GM18517 (cell line): ENCODE measurements at regions not wholly inside any gene's neighbourhood (a gene's known extent, or its start where the extent isn't known, plus 50 kb on each side); places are given as distances from the start of the nearest gene placed in this dataset.
"Not testable (repeated sequence)": the region's sequence is repeated elsewhere in the genome, so short reads cannot be mapped to it uniquely, and the experiment has no call there.

Source experiments
- ATAC-seq: cut with Tn5 transposase; IDR thresholded peaks from one replicate; pipeline ENCODE4 v1.9.1; 2021; ENCODE audit warnings: mild to moderate bottlenecking, moderate library complexity; ENCODE audit not compliant: unreplicated experiment

GRCh38 chr10:117492504-117492903, 50.0 kb upstream of the EMX2 start:
- no peak for ATAC-seq

- ATAC-seq: no peak
These were observed 54.5 kb upstream of the EMX2 start for GRCh38 chr10:117488004-117488403.

GRCh38 chr10:117486606-117487005, 55.9 kb upstream of the EMX2 start:
- no peak for ATAC-seq

- no peak for ATAC-seq
These were observed 59.4 kb upstream of the EMX2 start for GRCh38 chr10:117483056-117483590.

- not testable (repeated sequence) for ATAC-seq
These were observed 61.5 kb upstream of the EMX2 start for GRCh38 chr10:117481011-117481410.

DNA sequence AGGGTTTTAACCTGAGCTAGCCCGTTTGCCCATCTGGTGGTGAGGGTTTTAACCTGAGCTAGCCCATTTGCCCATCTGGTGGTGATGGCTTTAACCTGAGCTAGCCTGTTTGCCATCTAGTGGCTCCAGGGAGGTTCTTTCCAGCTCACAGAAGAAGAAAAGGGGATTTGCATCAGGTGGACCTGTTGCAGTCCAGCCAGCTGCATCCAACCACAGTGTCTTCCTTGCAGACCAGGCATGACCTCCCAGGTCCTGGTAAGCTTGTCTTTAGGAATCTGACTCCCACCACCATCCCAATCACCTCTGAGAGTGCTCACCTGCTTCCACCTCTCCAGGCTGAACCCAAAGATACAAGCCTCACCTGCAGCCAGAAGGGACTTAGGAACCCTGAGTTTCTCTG, 62.4 kb upstream of the EMX2 start:
- no peak for ATAC-seq

GRCh38 chr10:117477961-117478670, 64.4 kb upstream of the EMX2 start:
- ATAC-seq: no peak

DNA sequence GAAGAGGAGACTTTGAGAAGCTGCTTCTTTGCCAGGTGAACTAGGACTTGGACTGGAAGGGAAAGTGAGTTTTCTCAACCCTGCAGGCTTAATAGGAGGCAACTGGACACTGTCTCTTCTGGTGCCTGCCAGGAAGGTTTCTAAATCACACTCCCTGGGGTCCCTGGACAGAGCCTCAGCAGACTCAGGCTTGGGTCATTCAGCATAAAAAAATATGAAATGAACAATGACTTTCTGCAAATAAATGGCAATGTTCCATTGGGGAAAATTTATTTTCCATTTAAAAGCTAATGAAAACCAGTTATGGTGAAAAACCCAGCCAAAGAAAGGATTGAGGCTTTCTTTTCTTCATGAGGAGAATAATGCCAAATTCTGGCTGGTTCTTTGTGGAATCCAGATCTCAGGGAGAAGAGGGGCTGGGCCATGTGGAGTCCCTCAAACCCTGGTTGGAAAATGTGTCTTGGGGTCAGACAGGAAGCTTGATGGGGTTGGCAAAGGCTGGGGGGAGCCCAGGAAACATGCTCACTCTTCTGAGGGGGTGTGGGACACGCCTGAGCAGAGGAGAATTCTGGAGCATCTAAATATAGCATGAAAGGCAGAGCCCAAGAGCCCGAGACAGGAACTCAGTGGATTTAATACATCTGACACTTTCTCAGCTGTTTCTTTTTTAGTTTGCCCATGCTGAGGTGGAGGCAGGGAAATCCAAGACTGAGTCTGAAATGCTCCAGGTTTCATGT, 65.2 kb upstream of the EMX2 start:
- no peak for ATAC-seq

- ATAC-seq: no peak
These were observed 65.8 kb upstream of the EMX2 start for GRCh38 chr10:117476716-117477115.

- ATAC-seq: no peak
These were observed 66.3 kb upstream of the EMX2 start for GRCh38 chr10:117476281-117476680.

DNA sequence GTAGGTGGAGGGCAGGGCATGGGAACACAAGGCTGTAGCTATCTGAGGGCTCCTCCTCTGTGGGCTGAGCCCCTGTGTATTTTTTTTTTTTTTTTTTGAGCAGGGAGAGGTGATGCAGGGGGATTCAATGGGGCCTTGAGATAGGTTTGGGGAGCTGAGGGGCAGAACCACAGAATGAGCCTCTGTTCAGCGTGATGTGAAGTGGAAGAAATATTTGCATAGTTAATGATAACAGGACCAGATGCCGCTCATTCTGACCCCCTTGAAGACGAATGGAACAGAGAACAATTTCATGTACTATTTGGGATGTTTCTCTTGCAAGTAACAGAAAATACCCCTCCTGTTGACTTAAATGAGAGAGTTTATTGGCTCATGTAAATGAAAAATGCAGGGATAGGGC, 69.7 kb upstream of the EMX2 start:
- ATAC-seq: peak; percentile 83

DNA sequence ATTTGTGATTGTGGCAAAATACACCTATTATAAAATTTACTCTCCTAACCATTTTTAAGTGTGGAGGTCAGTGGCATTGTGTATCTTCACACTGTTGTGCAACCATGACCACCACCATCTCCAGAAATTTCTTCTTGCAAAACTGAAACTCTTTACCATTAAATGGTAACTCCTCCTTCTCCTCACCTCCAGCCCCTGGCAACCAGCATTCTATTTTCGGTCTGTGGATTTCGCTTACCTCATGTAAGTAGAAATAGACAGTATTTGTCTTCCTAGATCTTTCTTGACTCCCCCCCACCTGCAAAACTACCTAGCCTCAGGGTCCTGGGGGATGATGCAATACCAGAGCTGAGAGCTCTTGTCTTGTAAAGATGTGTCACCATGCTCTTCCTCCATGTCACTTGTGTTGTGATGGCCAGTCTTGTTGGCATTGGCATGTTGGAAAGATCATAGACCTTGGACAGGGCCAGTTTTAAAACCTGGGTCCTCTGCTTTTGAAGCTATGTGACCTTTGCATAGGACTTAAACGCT, 71.1 kb upstream of the EMX2 start:
- no peak for ATAC-seq

GRCh38 chr10:117470733-117471132, 71.8 kb upstream of the EMX2 start:
- no peak for ATAC-seq

- no peak for ATAC-seq
These were observed 73.9 kb upstream of the EMX2 start for GRCh38 chr10:117468665-117469064.

DNA sequence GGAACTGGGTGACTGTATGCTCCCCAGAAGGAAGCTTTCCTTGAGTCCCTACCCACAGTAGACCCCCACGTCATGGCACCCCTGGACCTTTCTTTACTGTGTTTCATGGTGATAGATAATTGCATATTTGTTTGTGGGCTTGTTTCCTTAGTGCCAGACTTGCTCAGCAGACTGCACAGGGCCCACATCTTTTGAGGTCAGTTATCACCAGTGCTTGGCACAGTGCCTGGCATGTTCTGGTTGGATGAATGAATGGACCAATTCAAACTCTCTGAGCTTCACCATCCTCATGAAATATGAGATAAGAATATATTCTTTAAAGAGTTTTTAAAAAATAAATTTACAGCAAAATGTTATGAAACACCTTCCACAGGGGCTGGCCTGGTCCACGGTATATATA, 78.4 kb upstream of the EMX2 start:
- ATAC-seq: no peak

DNA sequence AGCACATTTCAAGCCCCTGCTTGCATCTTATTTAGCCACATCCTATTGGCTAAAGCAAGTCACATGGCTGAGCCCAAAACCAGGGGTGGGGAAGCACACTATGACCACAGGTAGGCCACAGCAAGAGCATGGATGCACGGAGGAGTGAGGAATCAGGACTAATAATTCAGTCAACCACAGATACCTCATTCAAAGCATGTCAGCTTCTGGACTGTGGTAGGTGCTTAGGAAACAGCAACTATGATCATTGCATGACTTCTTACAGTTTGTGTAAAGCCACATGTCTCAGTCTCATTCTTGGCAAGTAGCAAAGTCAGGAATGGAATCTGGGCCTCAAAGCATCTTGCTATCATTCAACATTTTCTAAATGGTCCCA, 79.0 kb upstream of the EMX2 start:
- ATAC-seq: no peak

- no peak for ATAC-seq
These were observed 79.6 kb upstream of the EMX2 start for GRCh38 chr10:117462816-117463544.

DNA sequence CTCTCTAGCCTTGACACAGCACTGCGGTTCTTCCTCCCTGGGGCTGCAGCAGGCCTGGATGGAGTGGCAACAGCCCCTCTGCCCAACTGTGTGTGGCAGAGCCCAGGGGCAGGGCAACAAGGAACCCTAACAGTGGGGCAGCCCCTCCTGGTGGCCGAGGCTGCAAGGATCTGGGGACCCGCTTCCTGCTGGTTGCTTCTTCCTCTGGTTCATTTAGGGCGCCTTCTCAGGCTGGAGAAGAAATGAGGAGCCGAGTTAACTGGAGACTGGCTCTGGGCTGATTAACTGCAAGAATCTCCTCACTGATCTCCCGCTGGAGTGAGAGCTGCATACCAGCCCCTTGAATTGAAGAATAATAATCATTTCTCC, 80.1 kb upstream of the EMX2 start:
- ATAC-seq: no peak

- ATAC-seq: no peak
These were observed 80.7 kb upstream of the EMX2 start for GRCh38 chr10:117461766-117462423.

DNA sequence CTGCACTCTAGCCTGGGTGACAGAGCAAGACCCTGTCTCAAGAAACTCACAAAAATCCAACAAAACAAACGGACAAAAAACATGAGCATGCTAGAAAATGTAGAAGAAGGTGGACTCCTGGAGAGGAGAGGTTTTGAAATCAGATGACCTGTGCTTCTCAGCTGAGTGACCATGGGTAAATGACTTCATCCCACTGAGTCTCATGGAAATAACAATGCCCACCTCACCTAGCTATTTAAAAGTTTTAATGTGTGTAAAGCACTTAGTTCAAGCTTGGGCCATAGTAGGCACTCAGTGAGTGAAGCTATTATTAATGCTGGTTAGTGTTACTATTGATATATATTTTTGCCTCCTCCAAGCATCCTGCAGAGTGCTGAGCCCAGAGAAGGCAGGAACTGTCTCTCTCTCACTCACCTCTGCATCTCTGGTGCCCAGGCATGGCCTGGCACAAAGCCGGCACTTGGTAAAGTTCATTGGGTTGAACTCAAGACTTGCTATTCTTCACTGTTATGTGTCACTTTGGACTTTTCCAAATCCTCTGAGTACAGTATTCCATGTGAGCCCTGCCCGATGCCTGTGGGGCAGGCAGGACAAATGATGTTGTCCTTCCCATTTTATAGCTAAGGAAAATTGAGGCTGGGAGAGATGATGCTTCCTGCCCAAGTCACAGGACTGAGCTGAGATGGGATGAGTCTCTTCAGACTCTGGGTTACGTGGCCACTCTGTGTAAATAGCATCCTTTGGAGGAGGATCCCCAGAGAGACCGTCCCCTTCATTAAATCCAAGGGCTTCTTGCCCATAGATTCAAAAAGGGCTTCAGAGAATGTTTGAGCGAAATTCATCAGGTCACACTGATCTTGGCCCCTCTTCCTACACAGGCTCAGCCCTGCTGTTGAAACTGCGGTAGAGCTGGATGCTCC, 81.4 kb upstream of the EMX2 start:
- ATAC-seq: no peak
